ENCODE measurements at regions not wholly inside any gene's neighbourhood (a gene's known extent, or its start where the extent isn't known, plus 50 kb on each side); places are given as distances from the start of the nearest gene placed in this dataset.

- no peak overlapping the region for H3K4me3 ChIP-seq (ENCODE audit: low read depth, low read length)
Observed at GRCh38 chr2:103734911-103735310, 973.1 kb downstream of the TMEM182 start.

DNA sequence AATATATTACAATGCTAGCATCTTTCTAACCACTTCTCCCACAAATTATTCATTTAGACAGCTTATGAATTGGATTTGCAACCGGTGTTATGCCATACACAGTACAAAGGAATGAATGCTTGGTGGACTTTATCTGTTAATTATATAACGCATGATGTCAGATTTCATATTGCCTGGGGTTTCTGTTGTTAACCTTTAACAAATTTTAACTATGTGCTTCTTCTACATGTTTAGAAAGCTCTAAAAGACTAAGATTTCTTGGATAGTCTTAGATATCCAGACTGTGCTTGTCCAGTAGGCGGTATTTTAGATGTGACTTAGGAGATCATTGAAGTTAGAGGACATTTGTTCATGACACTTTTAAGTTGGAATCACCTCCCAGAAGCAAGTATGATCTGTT lies 976.3 kb downstream of the TMEM182 start:
- no peak overlapping the region for H3K4me3 ChIP-seq (ENCODE audit: low read depth, low read length)

- H3K4me3 ChIP-seq (ENCODE audit: low read depth, low read length): no peak overlapping the region
Observed at GRCh38 chr2:103738606-103739005, 976.8 kb downstream of the TMEM182 start.

- H3K4me3 ChIP-seq (ENCODE audit: low read depth, low read length): no peak overlapping the region
Observed at GRCh38 chr2:103739186-103739585, 977.4 kb downstream of the TMEM182 start.

GRCh38 chr2:103739921-103740320 lies 978.1 kb downstream of the TMEM182 start:
- no peak overlapping the region for H3K4me3 ChIP-seq (ENCODE audit: low read depth, low read length)

DNA sequence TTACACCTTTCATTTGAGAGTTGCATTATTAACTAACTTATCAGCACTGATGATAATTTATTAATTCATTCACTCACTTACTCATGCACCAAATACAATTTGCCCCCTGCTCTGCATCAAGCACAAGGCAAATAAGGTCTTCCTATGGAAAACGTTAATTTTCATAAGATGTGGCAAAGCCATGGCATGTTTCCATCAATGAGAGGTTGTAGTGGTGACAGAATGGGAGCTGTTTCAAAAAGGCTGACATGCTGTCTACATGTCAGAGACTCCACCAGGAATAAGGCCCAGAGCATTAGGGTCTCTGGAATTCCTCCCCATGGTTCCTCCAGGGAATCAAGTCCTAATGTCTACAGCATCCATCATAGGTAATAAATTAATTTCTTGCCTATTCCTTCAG lies 978.8 kb downstream of the TMEM182 start:
- no peak overlapping the region for H3K4me3 ChIP-seq (ENCODE audit: low read depth, low read length)

GRCh38 chr2:103743195-103743594 lies 981.4 kb downstream of the TMEM182 start:
- no peak overlapping the region for H3K4me3 ChIP-seq (ENCODE audit: low read depth, low read length)

DNA sequence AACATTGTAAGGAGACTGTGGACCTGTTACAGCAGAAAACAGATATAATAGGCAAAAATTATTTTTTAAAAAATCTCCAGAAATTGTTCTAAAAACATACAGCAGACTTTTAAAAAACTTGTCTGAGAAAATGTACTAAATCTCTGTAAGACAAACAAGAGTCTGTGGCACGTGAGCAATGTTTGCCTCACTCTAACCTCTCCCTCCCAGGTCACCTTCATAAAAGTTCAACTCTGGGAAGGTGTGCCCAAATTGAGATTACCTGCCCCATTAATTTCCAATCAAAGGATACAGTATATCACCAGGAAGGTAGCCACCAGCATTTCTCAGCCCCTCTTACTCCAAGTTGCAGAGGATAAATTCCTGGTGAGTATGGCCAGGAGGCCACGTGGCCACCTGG lies 992.7 kb downstream of the TMEM182 start:
- no peak overlapping the region for H3K4me3 ChIP-seq (ENCODE audit: low read depth, low read length)

GRCh38 chr2:103773884-103774283 lies 1012.1 kb downstream of the TMEM182 start:
- H3K4me3 ChIP-seq (ENCODE audit: low read depth, low read length): no peak overlapping the region

GRCh38 chr2:103780088-103780702 lies 1018.4 kb downstream of the TMEM182 start:
- no peak overlapping the region for H3K4me3 ChIP-seq (ENCODE audit: low read depth, low read length)

GRCh38 chr2:103781313-103781712 lies 1019.5 kb downstream of the TMEM182 start:
- H3K4me3 ChIP-seq (ENCODE audit: low read depth, low read length): no peak overlapping the region

DNA sequence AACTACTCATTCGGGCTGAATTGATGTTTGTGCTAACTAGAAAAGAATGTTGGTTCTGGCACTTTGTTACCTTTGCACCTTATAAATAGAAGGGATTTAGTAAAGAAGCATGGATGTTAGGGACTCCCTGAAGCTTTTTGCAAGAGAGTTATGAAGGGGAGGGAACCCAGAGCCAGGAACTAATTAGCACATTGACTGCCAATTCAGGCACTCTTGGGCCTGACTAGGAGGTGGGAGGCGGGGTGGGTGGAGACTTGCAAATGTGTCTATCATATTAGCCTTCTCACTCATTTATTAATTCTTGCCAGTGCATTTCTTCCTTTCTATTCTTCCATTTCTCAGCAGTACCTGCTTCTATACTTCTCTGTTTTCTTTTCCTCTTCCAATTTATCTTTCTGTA lies 1022.4 kb downstream of the TMEM182 start:
- no peak overlapping the region for H3K4me3 ChIP-seq (ENCODE audit: low read depth, low read length)

GRCh38 chr2:103785432-103785831 lies 1023.6 kb downstream of the TMEM182 start:
- no peak overlapping the region for H3K4me3 ChIP-seq (ENCODE audit: low read depth, low read length)

DNA sequence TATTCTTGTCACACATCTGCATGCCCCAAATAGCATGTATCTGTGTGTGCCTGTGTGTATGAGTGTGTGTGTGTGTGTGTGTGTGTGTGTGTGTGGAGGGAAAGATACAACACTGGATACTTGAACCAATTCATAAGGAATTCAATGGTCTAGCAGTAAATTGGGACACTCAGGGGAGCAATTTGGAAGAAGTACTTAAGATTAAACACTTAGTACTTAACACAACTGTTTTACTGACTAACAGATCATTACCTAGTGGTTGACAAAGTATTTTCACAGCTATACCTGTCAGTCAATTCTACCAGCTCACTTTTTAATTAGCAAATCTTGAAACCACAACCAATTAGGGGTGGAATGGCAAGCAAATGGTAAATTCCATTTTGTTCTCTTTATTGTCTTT lies 1024.1 kb downstream of the TMEM182 start:
- no peak overlapping the region for H3K4me3 ChIP-seq (ENCODE audit: low read depth, low read length)

GRCh38 chr2:103788389-103788788 lies 1026.6 kb downstream of the TMEM182 start:
- H3K4me3 ChIP-seq (ENCODE audit: low read depth, low read length): no peak overlapping the region

- H3K4me3 ChIP-seq (ENCODE audit: low read depth, low read length): no peak overlapping the region
Observed at GRCh38 chr2:103788951-103789350, 1027.1 kb downstream of the TMEM182 start.

GRCh38 chr2:103789381-103790095 lies 1027.7 kb downstream of the TMEM182 start:
- no peak overlapping the region for H3K4me3 ChIP-seq (ENCODE audit: low read depth, low read length)

GRCh38 chr2:103792042-103792441 lies 1030.2 kb downstream of the TMEM182 start:
- no peak overlapping the region for H3K4me3 ChIP-seq (ENCODE audit: low read depth, low read length)

DNA sequence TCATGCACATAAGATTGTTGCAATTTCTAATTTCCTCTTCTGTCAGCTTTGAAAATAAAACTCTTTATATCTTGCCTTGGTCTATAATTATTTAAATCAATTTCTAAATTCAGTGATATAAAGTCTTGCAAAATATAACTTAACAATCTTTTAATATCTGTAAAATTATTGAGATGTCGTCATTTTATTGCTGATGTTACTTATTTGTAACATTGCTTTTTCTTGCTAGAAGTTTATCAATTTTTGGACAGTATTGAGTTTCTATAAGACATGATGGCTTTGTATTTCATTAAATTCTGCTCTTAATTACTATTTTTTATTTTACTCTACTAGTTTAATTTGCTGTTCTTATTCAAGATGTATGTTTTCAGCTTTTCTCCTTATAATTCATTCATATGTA lies 1036.5 kb downstream of the TMEM182 start:
- H3K4me3 ChIP-seq (ENCODE audit: low read depth, low read length): no peak overlapping the region

GRCh38 chr2:103804013-103804412 lies 1042.2 kb downstream of the TMEM182 start:
- no peak overlapping the region for H3K4me3 ChIP-seq (ENCODE audit: low read depth, low read length)

- H3K4me3 ChIP-seq (ENCODE audit: low read depth, low read length): no peak overlapping the region
Observed at GRCh38 chr2:103805746-103806145, 1043.9 kb downstream of the TMEM182 start.

DNA sequence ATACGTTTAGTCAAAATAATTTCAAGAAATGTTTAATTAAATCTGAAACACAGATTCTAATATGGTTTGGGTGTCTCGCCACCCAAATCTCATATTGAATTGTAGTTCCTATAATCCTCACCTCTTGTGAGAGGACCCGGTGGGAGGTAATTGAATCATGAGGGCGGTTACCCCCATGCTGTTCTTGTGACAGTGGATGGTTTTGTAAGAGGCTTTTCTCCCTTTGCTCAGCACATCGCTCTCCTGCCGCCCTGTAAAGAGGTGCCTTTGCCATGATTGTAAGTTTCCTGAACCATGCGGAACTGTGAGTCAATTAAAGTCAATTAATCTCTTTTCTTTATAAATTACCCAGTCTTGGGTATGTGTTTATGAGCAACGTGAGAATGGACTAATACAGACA lies 1045.1 kb upstream of the POU3F3 start:
- H3K4me3 ChIP-seq (ENCODE audit: low read depth, low read length): no peak overlapping the region

GRCh38 chr2:103809415-103809814 lies 1044.5 kb upstream of the POU3F3 start:
- no peak overlapping the region for H3K4me3 ChIP-seq (ENCODE audit: low read depth, low read length)

Data from iPS-11a (cell line).